ENCODE measurements at regions not wholly inside any gene's neighbourhood (a gene's known extent, or its start where the extent isn't known, plus 50 kb on each side); places are given as distances from the start of the nearest gene placed in this dataset.

- no peak for TF ChIP-seq CTCF (IDR thresholded peaks at IDR 0.05; ENCODE audit: low read length, missing control alignments)
- H3K4me3 ChIP-seq (replicated peaks; ENCODE audit: low read depth, low read length): no peak overlapping the region
Measured at GRCh38 chr5:57695179-57695578, 212.6 kb upstream of the ACTBL2 start.

GRCh38 chr5:57693488-57694305 lies 211.1 kb upstream of the ACTBL2 start:
- no peak for DNase-seq (ENCODE audit: low read depth)
- H3K4me3 ChIP-seq (replicated peaks; ENCODE audit: low read depth, low read length): no peak overlapping the region
- no peak for TF ChIP-seq CTCF (IDR thresholded peaks at IDR 0.05; ENCODE audit: low read length, missing control alignments)

More at GRCh38 chr5:57695179-57695578, 212.6 kb upstream of the ACTBL2 start:
- no peak for DNase-seq (ENCODE audit: low read depth)

GRCh38 chr5:57692582-57693487 lies 210.2 kb upstream of the ACTBL2 start:
- no peak overlapping the region for H3K4me3 ChIP-seq (replicated peaks; ENCODE audit: low read depth, low read length)
- no peak for TF ChIP-seq CTCF (IDR thresholded peaks at IDR 0.05; ENCODE audit: low read length, missing control alignments)
- peak; percentile 91 for DNase-seq (ENCODE audit: low read depth)

GRCh38 chr5:57690724-57691123 lies 208.1 kb upstream of the ACTBL2 start:
- no peak for TF ChIP-seq CTCF (IDR thresholded peaks at IDR 0.05; ENCODE audit: low read length, missing control alignments)
- H3K4me3 ChIP-seq (replicated peaks; ENCODE audit: low read depth, low read length): no peak overlapping the region
- DNase-seq (ENCODE audit: low read depth): no peak

GRCh38 chr5:57687596-57687995 lies 205.0 kb upstream of the ACTBL2 start:
- no peak for DNase-seq (ENCODE audit: low read depth)
- no peak overlapping the region for H3K4me3 ChIP-seq (replicated peaks; ENCODE audit: low read depth, low read length)
- no peak for TF ChIP-seq CTCF (IDR thresholded peaks at IDR 0.05; ENCODE audit: low read length, missing control alignments)

- no peak for DNase-seq (ENCODE audit: low read depth)
- H3K4me3 ChIP-seq (replicated peaks; ENCODE audit: low read depth, low read length): no peak overlapping the region
- TF ChIP-seq CTCF (IDR thresholded peaks at IDR 0.05; ENCODE audit: low read length, missing control alignments): no peak
Measured at GRCh38 chr5:57685516-57686255, 203.1 kb upstream of the ACTBL2 start.
